Activated CD4-positive, alpha-beta T cell treated with anti-CD3 and anti-CD28 coated beads, Interleukin-2, amount 10 ng/mL, durations not matched to agents 7 days and 5 days (primary cell): ENCODE measurements at regions not wholly inside any gene's neighbourhood (a gene's known extent, or its start where the extent isn't known, plus 50 kb on each side); places are given as distances from the start of the nearest gene placed in this dataset.

Source experiments
- CTCF ChIA-PET: fragments of 350-600 bp; sonication (Branson Sonifier 250); formaldehyde crosslinking; loops from one replicate; lab custom pipeline; 2021; ENCODE audit warnings: antibody characterized with exemption; lab: Charles Lee
- POLR2A ChIA-PET: fragments of 350-600 bp; sonication (Branson Sonifier 250); formaldehyde crosslinking; loops from one replicate; lab custom pipeline; 2021; ENCODE audit warnings: antibody characterized with exemption; lab: Charles Lee
- DNase-seq: peaks from one replicate; pipeline ENCODE4 v3.0.0-alpha.2; 2020
- H3K27ac Mint-ChIP-seq: one replicate; pipeline ENCODE4 v1.8.0; 2021; ENCODE audit warnings: mild to moderate bottlenecking, moderate library complexity, mixed read lengths
- H3K27me3 Mint-ChIP-seq: one replicate; pipeline ENCODE4 v1.8.0; 2021; ENCODE audit warnings: mixed read lengths
- H3K36me3 Mint-ChIP-seq: one replicate; pipeline ENCODE4 v1.8.0; 2021; ENCODE audit warnings: low read depth, mixed read lengths
- H3K4me1 Mint-ChIP-seq: one replicate; pipeline ENCODE4 v1.8.0; 2021; ENCODE audit warnings: mixed read lengths
- H3K4me3 Mint-ChIP-seq: one replicate; pipeline ENCODE4 v1.8.0; 2021; ENCODE audit warnings: mild to moderate bottlenecking, moderate library complexity, mixed read lengths
- H3K9me3 Mint-ChIP-seq: one replicate; pipeline ENCODE4 v1.8.0; 2021; ENCODE audit warnings: mixed read lengths

GRCh38 chr1:209400351-209401220 is 182.9 kb upstream of the CAMK1G start:
- H3K27me3 Mint-ChIP-seq, result peaks cover 15% of the 10 kb centered on the region
- peaks cover 2% of the 10 kb centered on the region for H3K4me1 Mint-ChIP-seq
- no peak overlapping the region for H3K4me3 Mint-ChIP-seq
- no peaks in the 10 kb centered on the region for H3K9me3 Mint-ChIP-seq
- DNase-seq, result no peak
- H3K36me3 Mint-ChIP-seq, result no peaks in the 10 kb centered on the region
- no peak overlapping the region for H3K27ac Mint-ChIP-seq
- POLR2A ChIA-PET, result no interaction called here
- CTCF ChIA-PET, result no interaction called here

GRCh38 chr1:209402697-209403096 is 180.8 kb upstream of the CAMK1G start:
- H3K27ac Mint-ChIP-seq, result no peak overlapping the region
- ChIA-PET CTCF (no interaction called here), POLR2A (no interaction called here)
- no peak overlapping the region for H3K4me3 Mint-ChIP-seq
- DNase-seq, result no peak
- no peaks in the 10 kb centered on the region for H3K9me3 Mint-ChIP-seq
- H3K27me3 Mint-ChIP-seq, result peaks cover 22% of the 10 kb centered on the region
- H3K36me3 Mint-ChIP-seq, result no peaks in the 10 kb centered on the region
- H3K4me1 Mint-ChIP-seq, result peaks cover 2% of the 10 kb centered on the region

GRCh38 chr1:209403921-209404320 is 179.6 kb upstream of the CAMK1G start:
- no peak for DNase-seq
- ChIA-PET CTCF (interaction anchor here (0.7 kb wide), 1 partner anchor 10 kb away, joined by 3 read pairs; no protein-coding TSS in a partner anchor), POLR2A (no interaction called here)
- peaks cover 26% of the 10 kb centered on the region for H3K27me3 Mint-ChIP-seq
- H3K4me3 Mint-ChIP-seq, result no peak overlapping the region
- no peaks in the 10 kb centered on the region for H3K4me1 Mint-ChIP-seq
- H3K9me3 Mint-ChIP-seq, result no peaks in the 10 kb centered on the region
- no peaks in the 10 kb centered on the region for H3K36me3 Mint-ChIP-seq
- H3K27ac Mint-ChIP-seq, result no peak overlapping the region

- ChIA-PET CTCF (interaction anchor here (0.5 to 0.7 kb wide), 2 partner anchors 10 to 53 kb away, joined by 3 to 4 read pairs; no protein-coding TSS in a partner anchor), POLR2A (no interaction called here)
- Mint-ChIP-seq H3K4me1 (no peaks in the 10 kb centered on the region), H3K4me3 (no peak overlapping the region), H3K36me3 (no peaks in the 10 kb centered on the region), H3K27ac (no peak overlapping the region), H3K9me3 (no peaks in the 10 kb centered on the region), H3K27me3 (peaks cover 25% of the 10 kb centered on the region)
- DNase-seq, result no peak
Observed at GRCh38 chr1:209404577-209404976, 178.9 kb upstream of the CAMK1G start.

- Mint-ChIP-seq H3K4me3 (no peak overlapping the region), H3K9me3 (no peaks in the 10 kb centered on the region), H3K4me1 (no peaks in the 10 kb centered on the region), H3K27ac (no peak overlapping the region), H3K27me3 (peaks cover 22% of the 10 kb centered on the region), H3K36me3 (no peaks in the 10 kb centered on the region)
- DNase-seq, result no peak
- ChIA-PET POLR2A (no interaction called here), CTCF (interaction anchor here (0.5 to 1.0 kb wide), 2 partner anchors 34 to 54 kb away, joined by 4 read pairs; no protein-coding TSS in a partner anchor)
Observed at GRCh38 chr1:209405183-209405814, 178.2 kb upstream of the CAMK1G start.

GRCh38 chr1:209406168-209406567 is 177.3 kb upstream of the CAMK1G start:
- Mint-ChIP-seq H3K4me1 (no peaks in the 10 kb centered on the region), H3K27ac (no peak overlapping the region), H3K4me3 (no peak overlapping the region), H3K36me3 (no peaks in the 10 kb centered on the region), H3K9me3 (no peaks in the 10 kb centered on the region), H3K27me3 (peaks cover 23% of the 10 kb centered on the region)
- no peak for DNase-seq
- ChIA-PET CTCF (interaction anchor here (1.0 kb wide), 1 partner anchor 33 kb away, joined by 4 read pairs; no protein-coding TSS in a partner anchor), POLR2A (no interaction called here)

- Mint-ChIP-seq H3K4me3 (no peak overlapping the region), H3K27me3 (peaks cover 25% of the 10 kb centered on the region), H3K27ac (no peak overlapping the region), H3K9me3 (no peaks in the 10 kb centered on the region), H3K4me1 (no peaks in the 10 kb centered on the region), H3K36me3 (no peaks in the 10 kb centered on the region)
- DNase-seq, result no peak
- CTCF ChIA-PET, result no interaction called here
- POLR2A ChIA-PET, result no interaction called here
Observed at GRCh38 chr1:209406595-209406994, 176.9 kb upstream of the CAMK1G start.

GRCh38 chr1:209409780-209410179 is 173.7 kb upstream of the CAMK1G start:
- H3K27ac Mint-ChIP-seq, result no peak overlapping the region
- no peak overlapping the region for H3K4me3 Mint-ChIP-seq
- H3K27me3 Mint-ChIP-seq, result peaks cover 36% of the 10 kb centered on the region
- no peaks in the 10 kb centered on the region for H3K9me3 Mint-ChIP-seq
- no peaks in the 10 kb centered on the region for H3K4me1 Mint-ChIP-seq
- CTCF ChIA-PET, result no interaction called here
- POLR2A ChIA-PET, result no interaction called here
- H3K36me3 Mint-ChIP-seq, result no peaks in the 10 kb centered on the region
- no peak for DNase-seq

GRCh38 chr1:209411491-209411929 is 172.0 kb upstream of the CAMK1G start:
- Mint-ChIP-seq H3K27me3 (peaks cover 30% of the 10 kb centered on the region), H3K9me3 (no peaks in the 10 kb centered on the region)
- POLR2A ChIA-PET, result no interaction called here

GRCh38 chr1:209412036-209412435 is 171.5 kb upstream of the CAMK1G start:
- no peaks in the 10 kb centered on the region for H3K9me3 Mint-ChIP-seq
- no peak overlapping the region for H3K4me3 Mint-ChIP-seq
- no peaks in the 10 kb centered on the region for H3K4me1 Mint-ChIP-seq
- peaks cover 29% of the 10 kb centered on the region for H3K27me3 Mint-ChIP-seq
- no peaks in the 10 kb centered on the region for H3K36me3 Mint-ChIP-seq
- CTCF ChIA-PET, result interaction anchor here (0.7 kb wide), 1 partner anchor 19 kb away, joined by 3 read pairs; no protein-coding TSS in a partner anchor
- no peak overlapping the region for H3K27ac Mint-ChIP-seq
- POLR2A ChIA-PET, result no interaction called here
- no peak for DNase-seq

More at GRCh38 chr1:209411491-209411929, 172.0 kb upstream of the CAMK1G start:
- Mint-ChIP-seq H3K4me3 (no peak overlapping the region), H3K36me3 (no peaks in the 10 kb centered on the region), H3K4me1 (no peaks in the 10 kb centered on the region), H3K27ac (no peak overlapping the region)
- DNase-seq, result no peak
- CTCF ChIA-PET, result interaction anchor here (0.7 kb wide), 1 partner anchor 20 kb away, joined by 3 read pairs; no protein-coding TSS in a partner anchor

GRCh38 chr1:209412566-209412965 is 170.9 kb upstream of the CAMK1G start:
- no peaks in the 10 kb centered on the region for H3K36me3 Mint-ChIP-seq
- CTCF ChIA-PET, result no interaction called here
- POLR2A ChIA-PET, result no interaction called here
- no peaks in the 10 kb centered on the region for H3K4me1 Mint-ChIP-seq
- peaks cover 32% of the 10 kb centered on the region for H3K27me3 Mint-ChIP-seq
- no peak for DNase-seq
- no peak overlapping the region for H3K27ac Mint-ChIP-seq
- no peak overlapping the region for H3K4me3 Mint-ChIP-seq
- H3K9me3 Mint-ChIP-seq, result no peaks in the 10 kb centered on the region

GRCh38 chr1:209413062-209413461 is 170.5 kb upstream of the CAMK1G start:
- Mint-ChIP-seq H3K27me3 (peaks cover 28% of the 10 kb centered on the region), H3K27ac (no peak overlapping the region), H3K4me3 (no peak overlapping the region), H3K9me3 (no peaks in the 10 kb centered on the region), H3K4me1 (no peaks in the 10 kb centered on the region), H3K36me3 (no peaks in the 10 kb centered on the region)
- CTCF ChIA-PET, result no interaction called here
- POLR2A ChIA-PET, result no interaction called here
- DNase-seq, result no peak

GRCh38 chr1:209414803-209415329 is 168.6 kb upstream of the CAMK1G start:
- DNase-seq, result no peak
- ChIA-PET CTCF (interaction anchor here (0.9 kb wide), 1 partner anchor 10 kb away, joined by 3 read pairs; no protein-coding TSS in a partner anchor), POLR2A (no interaction called here)
- Mint-ChIP-seq H3K9me3 (no peaks in the 10 kb centered on the region), H3K27me3 (peaks cover 22% of the 10 kb centered on the region), H3K27ac (no peak overlapping the region), H3K4me3 (no peak overlapping the region), H3K4me1 (no peaks in the 10 kb centered on the region), H3K36me3 (no peaks in the 10 kb centered on the region)
